ENCODE measurements at regions not wholly inside any gene's neighbourhood (a gene's known extent, or its start where the extent isn't known, plus 50 kb on each side); places are given as distances from the start of the nearest gene placed in this dataset.

DNA sequence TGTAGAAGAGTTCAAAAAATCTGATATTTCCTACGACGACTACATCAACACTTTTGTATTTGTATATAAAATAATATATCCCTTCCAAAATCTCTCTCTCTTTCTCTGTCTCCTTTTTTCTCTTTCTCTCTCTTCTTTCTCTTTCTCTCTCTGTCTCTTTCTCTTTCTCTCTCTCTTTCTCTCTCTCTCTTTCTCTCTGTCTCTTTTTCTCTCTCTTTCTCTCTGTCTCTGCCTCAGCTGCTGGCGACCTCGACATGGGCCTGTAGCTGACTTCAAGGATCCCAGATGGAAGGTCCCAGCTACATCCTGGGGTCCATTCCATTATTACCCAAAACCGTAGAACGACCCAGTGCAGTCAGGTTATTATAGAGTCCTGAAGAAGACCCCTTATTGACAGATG is 90.0 kb downstream of the CD24 start:
- TF ChIP-seq, protein P1, sequence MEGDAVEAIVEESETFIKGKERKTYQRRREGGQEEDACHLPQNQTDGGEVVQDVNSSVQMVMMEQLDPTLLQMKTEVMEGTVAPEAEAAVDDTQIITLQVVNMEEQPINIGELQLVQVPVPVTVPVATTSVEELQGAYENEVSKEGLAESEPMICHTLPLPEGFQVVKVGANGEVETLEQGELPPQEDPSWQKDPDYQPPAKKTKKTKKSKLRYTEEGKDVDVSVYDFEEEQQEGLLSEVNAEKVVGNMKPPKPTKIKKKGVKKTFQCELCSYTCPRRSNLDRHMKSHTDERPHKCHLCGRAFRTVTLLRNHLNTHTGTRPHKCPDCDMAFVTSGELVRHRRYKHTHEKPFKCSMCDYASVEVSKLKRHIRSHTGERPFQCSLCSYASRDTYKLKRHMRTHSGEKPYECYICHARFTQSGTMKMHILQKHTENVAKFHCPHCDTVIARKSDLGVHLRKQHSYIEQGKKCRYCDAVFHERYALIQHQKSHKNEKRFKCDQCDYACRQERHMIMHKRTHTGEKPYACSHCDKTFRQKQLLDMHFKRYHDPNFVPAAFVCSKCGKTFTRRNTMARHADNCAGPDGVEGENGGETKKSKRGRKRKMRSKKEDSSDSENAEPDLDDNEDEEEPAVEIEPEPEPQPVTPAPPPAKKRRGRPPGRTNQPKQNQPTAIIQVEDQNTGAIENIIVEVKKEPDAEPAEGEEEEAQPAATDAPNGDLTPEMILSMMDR (IDR thresholded peaks at IDR 0.05) = no peak
- no peak for TF ChIP-seq POLR2A (IDR thresholded peaks at IDR 0.05)

Data from Peyer's patch (tissue), 4 donors.